ENCODE measurements at regions not wholly inside any gene's neighbourhood (a gene's known extent, or its start where the extent isn't known, plus 50 kb on each side); places are given as distances from the start of the nearest gene placed in this dataset.
A peak's percentile ranks its signal among the peaks of the same experiment; 100 is the strongest.

GRCh38 chr15:69949485-69949884 is 148.2 kb downstream of the TLE3 start:
- DNase-seq (ENCODE audit: low spot score) = no peak

- no peak for DNase-seq (ENCODE audit: low spot score)
These were observed 146.3 kb downstream of the TLE3 start for GRCh38 chr15:69951256-69951897.

- no peak for DNase-seq (ENCODE audit: low spot score)
These were observed 145.7 kb downstream of the TLE3 start for GRCh38 chr15:69951898-69952555.

- DNase-seq (ENCODE audit: low spot score) = no peak
These were observed 144.7 kb downstream of the TLE3 start for GRCh38 chr15:69953051-69953450.

GRCh38 chr15:69953816-69954215 is 143.9 kb downstream of the TLE3 start:
- DNase-seq (ENCODE audit: low spot score) = no peak

- DNase-seq (ENCODE audit: low spot score) = no peak
These were observed 143.1 kb downstream of the TLE3 start for GRCh38 chr15:69954666-69955065.

GRCh38 chr15:69955240-69955894 is 142.3 kb downstream of the TLE3 start:
- DNase-seq (ENCODE audit: low spot score) = no peak

GRCh38 chr15:69956417-69956816 is 141.3 kb downstream of the TLE3 start:
- DNase-seq (ENCODE audit: low spot score) = no peak

GRCh38 chr15:69957175-69957574 is 140.5 kb downstream of the TLE3 start:
- DNase-seq (ENCODE audit: low spot score) = no peak

GRCh38 chr15:69958496-69959084 is 139.1 kb downstream of the TLE3 start:
- no peak for DNase-seq (ENCODE audit: low spot score)

GRCh38 chr15:69962561-69962960 is 135.2 kb downstream of the TLE3 start:
- no peak for DNase-seq (ENCODE audit: low spot score)

GRCh38 chr15:69963385-69963784 is 134.3 kb downstream of the TLE3 start:
- no peak for DNase-seq (ENCODE audit: low spot score)

GRCh38 chr15:69971771-69972170 is 125.9 kb downstream of the TLE3 start:
- DNase-seq (ENCODE audit: low spot score) = no peak

- DNase-seq (ENCODE audit: low spot score) = no peak
These were observed 125.3 kb downstream of the TLE3 start for GRCh38 chr15:69972436-69972835.

GRCh38 chr15:69973102-69973714 is 124.5 kb downstream of the TLE3 start:
- DNase-seq (ENCODE audit: low spot score) = peak; percentile 76

GRCh38 chr15:69973880-69974279 is 123.8 kb downstream of the TLE3 start:
- DNase-seq (ENCODE audit: low spot score) = no peak

- DNase-seq (ENCODE audit: low spot score) = no peak
These were observed 123.4 kb downstream of the TLE3 start for GRCh38 chr15:69974321-69974720.

GRCh38 chr15:69976366-69976994 is 121.2 kb downstream of the TLE3 start:
- DNase-seq (ENCODE audit: low spot score) = peak; percentile 49

GRCh38 chr15:69978603-69979002 is 119.1 kb downstream of the TLE3 start:
- DNase-seq (ENCODE audit: low spot score) = peak; percentile 47

- DNase-seq (ENCODE audit: low spot score) = peak; percentile 87
These were observed 118.5 kb downstream of the TLE3 start for GRCh38 chr15:69979262-69979661.

- no peak for DNase-seq (ENCODE audit: low spot score)
These were observed 117.9 kb downstream of the TLE3 start for GRCh38 chr15:69979783-69980182.
